H9 (cell line): ENCODE measurements at regions not wholly inside any gene's neighbourhood (a gene's known extent, or its start where the extent isn't known, plus 50 kb on each side); places are given as distances from the start of the nearest gene placed in this dataset.

Experiments used
- DNase-seq: peaks from one replicate; pipeline ENCODE4 v3.0.0-alpha.2; 2017
- H2AFZ ChIP-seq: one replicate; pipeline ENCODE4 v1.6.1; 2013; ENCODE audit warnings: mild to moderate bottlenecking, low read length, control low read depth, moderate library complexity
- H2AK5ac ChIP-seq: 2 replicates; pipeline ENCODE4 v1.6.1; 2013; ENCODE audit warnings: low read length, control low read depth, mixed read lengths; ENCODE audit not compliant: insufficient read length
- H2BK120ac ChIP-seq: one replicate; pipeline ENCODE4 v1.6.1; 2013; ENCODE audit warnings: low read depth, mild to moderate bottlenecking, low read length, control low read depth, inconsistent platforms; ENCODE audit not compliant: poor library complexity, severe bottlenecking
- H2BK12ac ChIP-seq: 2 replicates; pipeline ENCODE4 v1.6.1; 2013; ENCODE audit warnings: low read length, control low read depth, mixed read lengths, low read depth; ENCODE audit not compliant: insufficient read length
- H2BK15ac ChIP-seq: 2 replicates; pipeline ENCODE4 v1.6.1; 2013; ENCODE audit warnings: low read depth, low read length, control low read depth
- H2BK20ac ChIP-seq: one replicate; pipeline ENCODE4 v1.6.1; 2013; ENCODE audit warnings: low read depth, mild to moderate bottlenecking, low read length, control low read depth, inconsistent platforms; ENCODE audit not compliant: poor library complexity, severe bottlenecking
- H2BK5ac ChIP-seq: 2 replicates; pipeline ENCODE4 v1.6.1; 2013; ENCODE audit warnings: low read length, control low read depth, mixed read lengths; ENCODE audit not compliant: insufficient read length
- H3K14ac ChIP-seq: 2 replicates; pipeline ENCODE4 v1.6.1; 2013; ENCODE audit warnings: low read length, control low read depth; ENCODE audit not compliant: insufficient read depth
- H3K18ac ChIP-seq: 2 replicates; pipeline ENCODE4 v1.6.1; 2013; ENCODE audit warnings: low read depth, mild to moderate bottlenecking, mixed read lengths, low read length, control low read depth; ENCODE audit not compliant: insufficient read length
- H3K23ac ChIP-seq: 2 replicates; pipeline ENCODE4 v1.6.1; 2013; ENCODE audit warnings: low read length, control low read depth, mixed read lengths, low read depth; ENCODE audit not compliant: insufficient read length
- H3K23me2 ChIP-seq: 2 replicates; pipeline ENCODE4 v1.6.1; 2013; ENCODE audit warnings: low read depth, mild to moderate bottlenecking, mixed read lengths, low read length, control low read depth; ENCODE audit not compliant: insufficient read length, poor library complexity, severe bottlenecking
- H3K27ac ChIP-seq: 2 replicates; pipeline ENCODE4 v1.5.1; 2013; ENCODE audit warnings: low read length, control low read depth, mixed read lengths, low read depth; ENCODE audit not compliant: insufficient read length
- H3K27me3 ChIP-seq: 2 replicates; pipeline ENCODE4 v1.6.1; 2013; ENCODE audit warnings: low read length, control low read depth, inconsistent platforms; ENCODE audit not compliant: insufficient read depth
- H3K4ac ChIP-seq: 2 replicates; pipeline ENCODE4 v1.6.1; 2013; ENCODE audit warnings: low read depth, mild to moderate bottlenecking, control low read depth, inconsistent platforms, low read length, moderate library complexity
- H3K4me1 ChIP-seq: 2 replicates; pipeline ENCODE4 v1.6.1; 2013; ENCODE audit warnings: low read length, control low read depth, inconsistent platforms; ENCODE audit not compliant: insufficient read depth
- H3K4me2 ChIP-seq: 2 replicates; pipeline ENCODE4 v1.6.1; 2013; ENCODE audit warnings: low read length, control low read depth, mixed read lengths; ENCODE audit not compliant: insufficient read length, insufficient read depth
- H3K56ac ChIP-seq: 2 replicates; pipeline ENCODE4 v1.6.1; 2013; ENCODE audit warnings: low read depth, mild to moderate bottlenecking, mixed read lengths, low read length, control low read depth; ENCODE audit not compliant: insufficient read length
- H3K79me1 ChIP-seq: 2 replicates; pipeline ENCODE4 v1.6.1; 2013; ENCODE audit warnings: low read depth, mild to moderate bottlenecking, moderate library complexity, low read length, control low read depth, inconsistent platforms; ENCODE audit not compliant: insufficient read depth, poor library complexity, severe bottlenecking
- H3K79me2 ChIP-seq: 2 replicates; pipeline ENCODE4 v1.6.1; 2013; ENCODE audit warnings: low read length, control low read depth, inconsistent platforms; ENCODE audit not compliant: insufficient read depth
- H3K9ac ChIP-seq: 2 replicates; pipeline ENCODE4 v1.6.1; 2013; ENCODE audit warnings: low read length, control low read depth, mixed read lengths; ENCODE audit not compliant: insufficient read length; ENCODE audit errors: extremely low read depth
- H3K9me3 ChIP-seq: one replicate; pipeline ENCODE4 v1.6.1; 2013; ENCODE audit warnings: low read depth, low read length, inconsistent platforms; ENCODE audit not compliant: control insufficient read depth
- H3T11ph ChIP-seq: one replicate; pipeline ENCODE4 v1.6.1; 2013; ENCODE audit warnings: mild to moderate bottlenecking, low read length, control low read depth, inconsistent platforms
- H4K20me1 ChIP-seq: one replicate; pipeline ENCODE4 v1.6.1; 2013; ENCODE audit not compliant: control insufficient read depth, insufficient read length, insufficient read depth
- H4K5ac ChIP-seq: 2 replicates; pipeline ENCODE4 v1.6.1; 2013; ENCODE audit warnings: low read depth, mild to moderate bottlenecking, mixed read lengths, low read length, control low read depth; ENCODE audit not compliant: insufficient read length
- H4K8ac ChIP-seq: replicated peaks from 2 replicates; pipeline ENCODE4 v1.6.1; 2013; ENCODE audit warnings: low read length, control low read depth, mixed read lengths, low read depth; ENCODE audit not compliant: insufficient read length
- H4K91ac ChIP-seq: 2 replicates; pipeline ENCODE4 v1.6.1; 2013; ENCODE audit warnings: low read depth, mild to moderate bottlenecking, moderate library complexity, mixed read lengths, low read length, control low read depth; ENCODE audit not compliant: insufficient read length
- H3K27ac Mint-ChIP-seq, 3 experiments: 2 replicates in 2 of 3; 3 replicates in 1 of 3; pipeline ENCODE4 v1.8.0; 2020 to 2021; ENCODE audit warnings: mixed read lengths in 3 of 3, mild to moderate bottlenecking in 1 of 3, moderate library complexity in 1 of 3
- H3K27me3 Mint-ChIP-seq: 2 replicates; pipeline ENCODE4 v1.8.0; 2021; ENCODE audit warnings: low read depth, mild to moderate bottlenecking, moderate library complexity, mixed read lengths
- H3K36me3 Mint-ChIP-seq, 3 experiments: 2 replicates in 2 of 3; 3 replicates in 1 of 3; pipeline ENCODE4 v1.8.0; 2020 to 2021; ENCODE audit warnings: low read depth in 3 of 3, mixed read lengths in 3 of 3; ENCODE audit not compliant: insufficient read depth in 1 of 3
- H3K4me1 Mint-ChIP-seq, 2 experiments: 2 replicates each; pipeline ENCODE4 v1.8.0; 2020; ENCODE audit warnings: mixed read lengths in 2 of 2
- H3K4me3 Mint-ChIP-seq, 2 experiments: 2 replicates in 1 of 2; 3 replicates in 1 of 2; pipeline ENCODE4 v1.8.0; 2020 to 2021; ENCODE audit warnings: mild to moderate bottlenecking in 2 of 2, mixed read lengths in 2 of 2, moderate library complexity in 1 of 2
- H3K9me3 Mint-ChIP-seq, 2 experiments: 2 replicates in 1 of 2; 3 replicates in 1 of 2; pipeline ENCODE4 v1.8.0; 2020; ENCODE audit warnings: mild to moderate bottlenecking in 2 of 2, mixed read lengths in 2 of 2, moderate library complexity in 1 of 2
- CTCF ChIP-seq: fragments of 200-600 bp; sonication (generic); conservative IDR thresholded peaks from 3 replicates; pipeline ENCODE4 v1.8.0; 2021; ENCODE audit warnings: antibody characterized with exemption, mild to moderate bottlenecking
- WGBS: extraction: QIAGEN DNeasy Blood & Tissue Kit; methylation state at CpG from one replicate; pipeline ENCODE4 v1.1.7; 2013; ENCODE audit warnings: missing lambda C conversion rate, low lambda C conversion rate, mixed read lengths; ENCODE audit not compliant: insufficient read length; ENCODE audit errors: extremely low coverage; 5-methylcytosine and 5-hydroxymethylcytosine counted together

GRCh38 chr3:25272090-25272489 lies 156.0 kb upstream of the RARB start:
- no peak overlapping the region for H3K4me3 Mint-ChIP-seq
- Histone ChIP-seq H3K4me1 (no peaks in the 10 kb centered on the region), H3K4ac (no peak overlapping the region), H3K9me3 (no peaks in the 10 kb centered on the region), H4K20me1 (no peaks in the 10 kb centered on the region), H3K14ac (no peak overlapping the region), H3K18ac (no peak overlapping the region), H3K23ac (no peak overlapping the region), H3K27me3 (no peaks in the 10 kb centered on the region), H4K8ac (no peak overlapping the region), H3K56ac (no peak overlapping the region), H2AK5ac (no peak overlapping the region), H4K91ac (no peak overlapping the region), H3K79me2 (no peaks in the 10 kb centered on the region), H3K23me2 (no peaks in the 10 kb centered on the region), H2BK5ac (no peak overlapping the region), H3K9ac (no peak overlapping the region), H3K79me1 (no peaks in the 10 kb centered on the region), H2BK15ac (no peak overlapping the region), H2BK120ac (no peak overlapping the region), H2AFZ (no peak overlapping the region), H4K5ac (no peak overlapping the region), H3T11ph (no peak overlapping the region), H3K4me2 (no peak overlapping the region), H3K27ac (no peak overlapping the region), H2BK12ac (no peak overlapping the region), H2BK20ac (no peak overlapping the region)
- H3K9me3 Mint-ChIP-seq, result no peaks in the 10 kb centered on the region
- no peaks in the 10 kb centered on the region for H3K27me3 Mint-ChIP-seq
- peaks cover 0 to under 1% of the 10 kb centered on the region in 2 experiments; a peak in 1 of 4 replicates for H3K4me1 Mint-ChIP-seq
- no peaks in the 10 kb centered on the region; a peak in 1 of 7 replicates for H3K36me3 Mint-ChIP-seq
- DNase-seq, result no peak
- H3K27ac Mint-ChIP-seq, result no peak overlapping the region
- TF ChIP-seq CTCF, result no peak
- no CpG with 5 or more reads among the region's 3 CpGs for WGBS
